ENCODE measurements at regions not wholly inside any gene's neighbourhood (a gene's known extent, or its start where the extent isn't known, plus 50 kb on each side); places are given as distances from the start of the nearest gene placed in this dataset.

- Histone ChIP-seq H3K36me3 (ENCODE audit: low read length) (no peaks in the 10 kb centered on the region), H4K20me1 (ENCODE audit: low read depth, low read length) (no peaks in the 10 kb centered on the region), H3K27me3 (ENCODE audit: low read length) (no peaks in the 10 kb centered on the region), H3K9me3 (ENCODE audit: insufficient read depth, low read length) (no peaks in the 10 kb centered on the region), H3K4me3 (ENCODE audit: insufficient read depth, low read length, poor library complexity, severe bottlenecking) (no peak overlapping the region), H3F3A (ENCODE audit: insufficient read depth) (no peaks in the 10 kb centered on the region), H3K4me2 (ENCODE audit: low read depth, low read length, poor library complexity, severe bottlenecking) (no peak overlapping the region), H2AFZ (ENCODE audit: low read depth, low read length, severe bottlenecking) (no peak overlapping the region), H3K9me2 (replicated peaks; ENCODE audit: insufficient read depth, low read length) (no peaks in the 10 kb centered on the region), H3K79me2 (ENCODE audit: insufficient read depth, low read length) (no peaks in the 10 kb centered on the region), H3K27ac (ENCODE audit: low read depth, low read length) (no peak overlapping the region), H3K9ac (ENCODE audit: low read length) (no peak overlapping the region)
- TF ChIP-seq EZH2phosphoT487 (conservative IDR thresholded peaks at IDR 0.05; ENCODE audit: low read length) (no peak), CTCF (IDR thresholded peaks at IDR 0.05; ENCODE audit: insufficient read depth, low read length, poor library complexity, severe bottlenecking) (no peak)
Measured at GRCh38 chr9:7613931-7614330, 185.6 kb downstream of the DMAC1 start.

GRCh38 chr9:7608261-7608660, 191.3 kb downstream of the DMAC1 start:
- no peaks in the 10 kb centered on the region for H3K27me3 ChIP-seq (ENCODE audit: low read length)
- H3K9ac ChIP-seq (ENCODE audit: low read length), result no peak overlapping the region
- no peaks in the 10 kb centered on the region for H3F3A ChIP-seq (ENCODE audit: insufficient read depth)
- no peak overlapping the region for H3K4me3 ChIP-seq (ENCODE audit: insufficient read depth, low read length, poor library complexity, severe bottlenecking)
- no peaks in the 10 kb centered on the region for H3K36me3 ChIP-seq (ENCODE audit: low read length)
- H3K4me2 ChIP-seq (ENCODE audit: low read depth, low read length, poor library complexity, severe bottlenecking), result no peak overlapping the region
- TF ChIP-seq EZH2phosphoT487 (conservative IDR thresholded peaks at IDR 0.05; ENCODE audit: low read length) (no peak), CTCF (IDR thresholded peaks at IDR 0.05; ENCODE audit: insufficient read depth, low read length, poor library complexity, severe bottlenecking) (no peak)
- no peak overlapping the region for H3K27ac ChIP-seq (ENCODE audit: low read depth, low read length)
- H3K79me2 ChIP-seq (ENCODE audit: insufficient read depth, low read length), result no peaks in the 10 kb centered on the region
- H2AFZ ChIP-seq (ENCODE audit: low read depth, low read length, severe bottlenecking), result no peak overlapping the region
- H3K9me2 ChIP-seq (replicated peaks; ENCODE audit: insufficient read depth, low read length), result no peaks in the 10 kb centered on the region
- no peaks in the 10 kb centered on the region for H4K20me1 ChIP-seq (ENCODE audit: low read depth, low read length)
- H3K9me3 ChIP-seq (ENCODE audit: insufficient read depth, low read length), result no peaks in the 10 kb centered on the region

- TF ChIP-seq CTCF (IDR thresholded peaks at IDR 0.05; ENCODE audit: insufficient read depth, low read length, poor library complexity, severe bottlenecking) (no peak), EZH2phosphoT487 (conservative IDR thresholded peaks at IDR 0.05; ENCODE audit: low read length) (no peak)
- no peaks in the 10 kb centered on the region for H4K20me1 ChIP-seq (ENCODE audit: low read depth, low read length)
Measured at GRCh38 chr9:7607421-7607820, 192.2 kb downstream of the DMAC1 start.

More at GRCh38 chr9:7607421-7607820, 192.2 kb downstream of the DMAC1 start:
- Histone ChIP-seq H3F3A (ENCODE audit: insufficient read depth) (no peaks in the 10 kb centered on the region), H3K27me3 (ENCODE audit: low read length) (no peaks in the 10 kb centered on the region), H3K79me2 (ENCODE audit: insufficient read depth, low read length) (no peaks in the 10 kb centered on the region), H3K9me3 (ENCODE audit: insufficient read depth, low read length) (no peaks in the 10 kb centered on the region), H3K27ac (ENCODE audit: low read depth, low read length) (no peak overlapping the region), H3K4me2 (ENCODE audit: low read depth, low read length, poor library complexity, severe bottlenecking) (no peak overlapping the region), H3K4me3 (ENCODE audit: insufficient read depth, low read length, poor library complexity, severe bottlenecking) (no peak overlapping the region), H2AFZ (ENCODE audit: low read depth, low read length, severe bottlenecking) (no peak overlapping the region), H3K9me2 (replicated peaks; ENCODE audit: insufficient read depth, low read length) (no peaks in the 10 kb centered on the region), H3K9ac (ENCODE audit: low read length) (no peak overlapping the region), H3K36me3 (ENCODE audit: low read length) (no peaks in the 10 kb centered on the region)

All from SU-DHL-6 (cell line).